Left ventricle myocardium inferior (tissue), 1 donor: ENCODE measurements at regions not wholly inside any gene's neighbourhood (a gene's known extent, or its start where the extent isn't known, plus 50 kb on each side); places are given as distances from the start of the nearest gene placed in this dataset.
"Not testable (repeated sequence)": the region's sequence is repeated elsewhere in the genome, so short reads cannot be mapped to it uniquely, and the experiment has no call there.

ENCODE experiments used
- DNase-seq: peaks from one replicate; pipeline ENCODE4 v3.0.0-alpha.2; 2020
- H3K27ac ChIP-seq: fragments of 200-600 bp; replicated peaks from 2 replicates; pipeline ENCODE4 v1.8.0; 2021
- H3K27me3 ChIP-seq: fragments of 200-600 bp; 2 replicates; pipeline ENCODE4 v1.8.0; 2021; ENCODE audit warnings: low read depth
- H3K36me3 ChIP-seq: fragments of 200-600 bp; 2 replicates; pipeline ENCODE4 v1.8.0; 2021
- H3K4me1 ChIP-seq: fragments of 200-600 bp; 2 replicates; pipeline ENCODE4 v1.8.0; 2021
- H3K4me3 ChIP-seq: fragments of 200-600 bp; 2 replicates; pipeline ENCODE4 v1.8.0; 2021; ENCODE audit warnings: mild to moderate bottlenecking, moderate library complexity
- H3K9me3 ChIP-seq: fragments of 200-600 bp; replicated peaks from 2 replicates; pipeline ENCODE4 v1.8.0; 2021
- intact Hi-C: fragments of 100-400 bp; cut with micrococcal nuclease; formaldehyde crosslinking; loops from one replicate; pipeline ENCODE4 v1.11.0; 2022
- TF ChIP-seq, protein P1 (sequence below): fragments of 200-600 bp; IDR thresholded peaks from 2 replicates; pipeline ENCODE4 v1.8.0; 2021; ENCODE audit warnings: antibody characterized with exemption, mild to moderate bottlenecking, borderline replicate concordance
- donor health status: DM: no; HTN: yes; CAD: no; lungs with severe emphysema.

DNA sequence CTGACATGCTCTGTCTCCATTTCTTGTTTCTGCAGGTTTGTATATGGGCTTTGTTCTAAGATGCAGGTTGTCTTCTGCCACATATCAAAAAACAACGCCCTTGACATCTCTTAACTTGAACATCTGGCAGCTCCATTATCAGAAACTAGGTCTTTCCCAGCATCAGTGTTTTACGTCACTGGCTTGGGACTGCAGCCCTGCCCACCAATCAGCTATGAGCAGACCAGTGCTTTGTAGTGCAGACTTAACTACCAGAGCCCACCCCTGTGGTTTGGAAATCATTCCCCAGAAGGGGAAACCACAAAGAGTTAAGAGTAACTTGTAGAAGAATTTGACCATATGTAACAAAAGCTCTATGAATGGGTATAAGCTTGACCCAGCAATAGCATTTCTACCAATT lies 132.4 kb downstream of the SEPTIN14 start:
- intact Hi-C loops: no loop called here

DNA sequence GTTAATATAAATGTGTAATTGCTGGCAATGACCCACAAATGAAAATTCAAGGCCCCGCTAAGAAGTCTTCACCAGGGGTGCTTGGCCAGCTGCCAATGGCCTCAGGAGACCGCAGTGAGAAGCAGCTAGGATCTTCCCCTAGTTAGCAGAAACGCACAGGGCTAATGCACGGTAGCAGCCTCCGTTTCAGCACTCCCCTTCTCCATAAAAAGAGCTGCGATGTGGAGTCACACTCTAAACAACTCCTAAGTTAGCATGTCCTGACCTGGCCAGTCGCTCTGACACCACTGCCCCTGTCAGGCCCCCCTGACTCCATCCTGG lies 139.0 kb downstream of the SEPTIN14 start:
- no peak overlapping the region for H3K4me3 ChIP-seq
- H3K36me3 ChIP-seq: no peaks in the 10 kb centered on the region
- DNase-seq: no peak
- H3K9me3 ChIP-seq: no peaks in the 10 kb centered on the region
- intact Hi-C loops: no loop called here
- H3K27me3 ChIP-seq: no peaks in the 10 kb centered on the region
- H3K4me1 ChIP-seq: no peaks in the 10 kb centered on the region
- TF ChIP-seq, protein P1, sequence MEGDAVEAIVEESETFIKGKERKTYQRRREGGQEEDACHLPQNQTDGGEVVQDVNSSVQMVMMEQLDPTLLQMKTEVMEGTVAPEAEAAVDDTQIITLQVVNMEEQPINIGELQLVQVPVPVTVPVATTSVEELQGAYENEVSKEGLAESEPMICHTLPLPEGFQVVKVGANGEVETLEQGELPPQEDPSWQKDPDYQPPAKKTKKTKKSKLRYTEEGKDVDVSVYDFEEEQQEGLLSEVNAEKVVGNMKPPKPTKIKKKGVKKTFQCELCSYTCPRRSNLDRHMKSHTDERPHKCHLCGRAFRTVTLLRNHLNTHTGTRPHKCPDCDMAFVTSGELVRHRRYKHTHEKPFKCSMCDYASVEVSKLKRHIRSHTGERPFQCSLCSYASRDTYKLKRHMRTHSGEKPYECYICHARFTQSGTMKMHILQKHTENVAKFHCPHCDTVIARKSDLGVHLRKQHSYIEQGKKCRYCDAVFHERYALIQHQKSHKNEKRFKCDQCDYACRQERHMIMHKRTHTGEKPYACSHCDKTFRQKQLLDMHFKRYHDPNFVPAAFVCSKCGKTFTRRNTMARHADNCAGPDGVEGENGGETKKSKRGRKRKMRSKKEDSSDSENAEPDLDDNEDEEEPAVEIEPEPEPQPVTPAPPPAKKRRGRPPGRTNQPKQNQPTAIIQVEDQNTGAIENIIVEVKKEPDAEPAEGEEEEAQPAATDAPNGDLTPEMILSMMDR: no peak
- no peak overlapping the region for H3K27ac ChIP-seq

More for the DNA sequence above, 132.4 kb downstream of the SEPTIN14 start:
- no peaks in the 10 kb centered on the region for H3K9me3 ChIP-seq
- no peak overlapping the region for H3K4me3 ChIP-seq
- H3K36me3 ChIP-seq: no peaks in the 10 kb centered on the region
- no peak for DNase-seq
- TF ChIP-seq, protein P1: no peak
- no peaks in the 10 kb centered on the region for H3K27me3 ChIP-seq
- no peaks in the 10 kb centered on the region for H3K4me1 ChIP-seq
- no peak overlapping the region for H3K27ac ChIP-seq

DNA sequence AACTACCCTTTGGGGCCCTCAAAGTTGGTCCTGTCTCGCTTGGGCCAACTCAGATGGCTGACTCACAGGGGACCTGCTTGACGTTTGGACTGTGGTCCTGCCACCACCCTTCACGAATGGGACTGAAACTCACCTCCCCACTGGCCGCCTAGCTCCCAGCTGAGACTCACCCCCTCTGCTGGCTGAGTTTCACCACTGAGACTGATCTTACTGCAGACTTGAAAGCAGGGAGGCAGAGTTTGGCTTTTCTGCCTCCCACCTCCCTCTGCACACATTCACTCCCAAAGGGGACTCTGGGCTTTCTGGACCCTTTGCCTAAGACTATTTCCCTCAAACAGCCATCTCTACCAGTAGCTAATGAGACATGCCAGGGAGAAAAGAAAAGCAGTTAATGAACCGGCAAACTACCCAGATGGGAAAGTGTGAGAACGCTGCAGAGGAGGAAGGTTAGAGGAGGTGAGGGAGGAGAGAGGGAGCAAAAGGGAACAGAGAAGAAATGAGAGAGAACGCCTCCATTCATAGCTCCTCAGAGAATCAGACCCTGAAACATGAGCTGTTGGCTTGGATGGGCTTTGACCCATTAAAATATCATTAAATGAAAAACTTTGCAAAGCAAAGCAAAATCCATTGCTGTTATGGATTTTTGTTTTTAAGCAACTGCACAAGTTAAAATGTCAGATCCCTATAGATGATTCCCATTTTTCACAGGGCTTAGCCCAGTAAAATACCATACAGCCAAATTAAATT lies 139.5 kb downstream of the SEPTIN14 start:
- H3K4me3 ChIP-seq, H3K27ac ChIP-seq, DNase-seq, H3K9me3 ChIP-seq, intact Hi-C loops, H3K27me3 ChIP-seq, H3K4me1 ChIP-seq, H3K36me3 ChIP-seq: not testable (repeated sequence)
- TF ChIP-seq, protein P1: peak; percentile 37

GRCh38 chr7:55721004-55721403 lies 141.5 kb downstream of the SEPTIN14 start:
- H3K27me3 ChIP-seq, intact Hi-C loops, H3K27ac ChIP-seq, H3K36me3 ChIP-seq, H3K9me3 ChIP-seq, DNase-seq, H3K4me3 ChIP-seq, H3K4me1 ChIP-seq: not testable (repeated sequence)

DNA sequence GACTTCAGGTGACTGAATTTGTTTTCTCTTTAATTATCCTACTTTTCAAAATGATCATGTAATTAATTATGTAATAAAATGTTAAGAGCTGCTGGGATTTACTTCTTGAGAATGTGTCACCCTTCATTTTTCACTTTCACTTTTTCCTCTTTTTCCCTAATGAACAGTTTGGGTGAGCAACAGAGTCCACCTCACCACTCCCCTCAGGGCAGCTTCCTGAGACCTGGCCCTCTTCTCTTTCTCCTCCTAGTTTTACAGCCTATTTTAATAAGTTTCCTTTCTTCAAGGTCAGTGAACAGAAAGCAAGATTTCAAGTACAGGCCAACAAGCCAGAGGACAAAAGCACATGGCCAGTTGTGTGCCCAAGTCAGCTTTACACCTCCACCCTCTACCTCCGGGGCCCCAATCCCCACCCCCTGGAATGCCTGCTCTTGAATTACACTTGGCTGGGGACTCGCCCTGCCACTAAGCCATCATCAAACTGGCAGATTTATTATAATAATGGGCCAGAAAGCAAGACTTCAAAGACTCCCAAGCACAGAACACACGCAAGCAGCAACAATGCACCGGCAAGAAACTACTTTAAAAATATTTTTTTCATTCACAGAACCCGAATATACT lies 143.1 kb upstream of the VOPP1 start:
- DNase-seq, H3K9me3 ChIP-seq, H3K27me3 ChIP-seq, H3K4me1 ChIP-seq, H3K27ac ChIP-seq, H3K36me3 ChIP-seq, H3K4me3 ChIP-seq, intact Hi-C loops: not testable (repeated sequence)

DNA sequence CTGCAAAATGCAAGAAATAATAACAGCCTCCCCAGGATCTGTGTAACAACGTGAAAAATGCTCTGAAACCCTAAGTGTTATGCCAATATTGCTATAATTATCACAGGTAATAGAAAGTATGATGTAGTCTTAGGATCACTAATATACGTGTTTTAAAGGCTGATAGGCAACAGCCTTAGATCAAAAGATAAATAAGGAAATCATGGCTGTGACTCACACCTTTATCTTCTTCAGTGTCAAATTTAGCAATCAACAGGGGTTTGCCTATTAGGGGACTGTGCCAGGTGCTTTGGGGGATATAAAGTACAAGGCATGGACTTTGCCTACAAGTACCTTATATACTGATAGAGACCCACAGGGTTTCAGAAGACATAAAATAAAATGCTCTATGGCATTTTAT lies 142.1 kb upstream of the VOPP1 start:
- H3K4me3 ChIP-seq, DNase-seq, H3K27ac ChIP-seq, H3K36me3 ChIP-seq, H3K4me1 ChIP-seq, H3K9me3 ChIP-seq, intact Hi-C loops, H3K27me3 ChIP-seq: not testable (repeated sequence)

GRCh38 chr7:55710312-55710711 lies 138.0 kb upstream of the VOPP1 start:
- H3K4me1 ChIP-seq, H3K36me3 ChIP-seq, H3K9me3 ChIP-seq, intact Hi-C loops, H3K27me3 ChIP-seq, DNase-seq, H3K4me3 ChIP-seq, H3K27ac ChIP-seq: not testable (repeated sequence)

- H3K36me3 ChIP-seq, H3K4me3 ChIP-seq, H3K27me3 ChIP-seq, H3K27ac ChIP-seq, H3K4me1 ChIP-seq, intact Hi-C loops, H3K9me3 ChIP-seq: not testable (repeated sequence)
- DNase-seq: peak; percentile 33
Observed at GRCh38 chr7:55708028-55708427, 135.7 kb upstream of the VOPP1 start.

DNA sequence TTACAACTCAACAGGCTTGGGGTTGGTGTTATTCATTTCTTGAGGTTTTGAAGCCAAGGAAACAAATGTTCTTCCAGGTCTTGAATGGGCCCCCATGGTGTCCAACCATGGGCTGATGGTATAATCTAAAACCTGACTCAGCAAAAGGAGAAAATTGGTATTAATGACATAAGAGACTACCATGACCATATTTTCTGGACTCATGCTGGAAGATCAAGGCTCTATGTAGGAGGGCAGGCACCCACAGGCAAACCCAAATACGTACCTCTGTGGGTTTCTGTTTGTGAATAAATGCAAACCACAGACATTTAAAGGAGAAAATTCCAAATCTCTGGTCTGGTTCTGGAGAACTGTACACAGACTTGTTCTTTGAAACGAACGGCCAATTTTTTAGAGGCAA lies 135.1 kb upstream of the VOPP1 start:
- H3K27me3 ChIP-seq, DNase-seq, H3K9me3 ChIP-seq, H3K4me3 ChIP-seq, intact Hi-C loops, H3K36me3 ChIP-seq, H3K4me1 ChIP-seq, H3K27ac ChIP-seq: not testable (repeated sequence)

DNA sequence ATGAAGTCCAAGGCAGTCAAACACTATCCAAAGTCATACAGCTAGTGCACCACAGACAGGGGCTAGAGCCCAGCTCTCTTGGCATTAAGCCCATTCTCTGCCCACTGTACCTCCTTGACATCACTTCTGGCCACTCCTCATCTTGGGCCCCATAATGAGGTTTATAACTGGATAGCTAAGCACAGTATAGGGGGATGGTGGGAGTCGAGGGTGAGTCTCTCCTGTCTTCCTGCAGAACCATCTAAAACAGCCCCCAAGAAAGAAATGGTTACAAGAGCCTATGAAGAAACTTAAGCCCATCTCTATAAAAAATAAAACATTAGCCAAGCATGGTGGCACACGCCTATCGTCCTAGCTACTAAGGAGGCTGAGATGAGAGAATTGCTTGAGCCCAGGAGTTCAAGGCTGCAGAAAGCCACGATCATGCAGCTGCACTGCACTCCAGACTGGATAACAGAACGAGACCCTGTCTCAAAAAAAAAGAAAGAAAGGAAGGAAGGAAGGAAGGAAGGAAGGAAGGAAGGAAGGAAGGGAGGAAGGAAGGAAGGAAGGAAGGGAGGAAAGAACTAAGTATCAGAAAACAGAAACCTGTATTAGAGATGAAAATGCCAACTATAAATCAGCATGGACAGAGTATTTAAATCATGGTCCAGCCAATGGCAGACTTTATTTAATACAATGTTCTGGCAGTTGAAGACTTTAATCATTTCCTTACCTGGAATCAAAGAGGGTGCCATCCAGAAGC lies 134.3 kb upstream of the VOPP1 start:
- DNase-seq, H3K9me3 ChIP-seq, H3K4me3 ChIP-seq, H3K27ac ChIP-seq, intact Hi-C loops, H3K4me1 ChIP-seq, H3K36me3 ChIP-seq, H3K27me3 ChIP-seq: not testable (repeated sequence)
